PC-9 (cell line): ENCODE measurements at regions not wholly inside any gene's neighbourhood (a gene's known extent, or its start where the extent isn't known, plus 50 kb on each side); places are given as distances from the start of the nearest gene placed in this dataset.

Experiments used
- EZH2 ChIP-seq: fragments of 200-600 bp; sonication (generic); IDR thresholded peaks from 2 replicates; pipeline ENCODE4 v1.8.0; 2017; ENCODE audit warnings: antibody characterized with exemption, low read depth
- TF ChIP-seq, protein P1 (sequence below): fragments of 200-600 bp; sonication (generic); conservative IDR thresholded peaks from 2 replicates; pipeline ENCODE4 v1.6.1; 2017; ENCODE audit warnings: mixed run types, antibody characterized with exemption, mild to moderate bottlenecking, moderate library complexity

DNA sequence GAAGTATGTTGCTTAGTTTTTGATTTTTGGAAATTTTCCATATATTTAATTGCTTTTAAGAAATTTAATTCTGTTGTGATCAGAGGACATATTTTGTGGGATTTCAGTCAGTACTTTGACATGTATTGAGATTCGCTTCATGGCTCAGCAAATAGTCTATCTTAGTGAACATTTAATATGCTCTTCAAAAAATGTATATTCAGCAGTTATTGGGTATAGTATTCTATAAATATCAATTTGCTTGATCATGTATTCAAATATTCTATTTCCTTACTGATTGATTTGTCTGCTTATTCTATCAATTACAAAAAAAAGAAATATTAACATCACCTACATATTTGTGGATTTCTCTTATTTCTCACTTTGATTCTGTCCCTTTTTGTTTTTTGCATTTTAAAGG, 79.5 kb upstream of the HAND1 start:
- TF ChIP-seq, protein P1, sequence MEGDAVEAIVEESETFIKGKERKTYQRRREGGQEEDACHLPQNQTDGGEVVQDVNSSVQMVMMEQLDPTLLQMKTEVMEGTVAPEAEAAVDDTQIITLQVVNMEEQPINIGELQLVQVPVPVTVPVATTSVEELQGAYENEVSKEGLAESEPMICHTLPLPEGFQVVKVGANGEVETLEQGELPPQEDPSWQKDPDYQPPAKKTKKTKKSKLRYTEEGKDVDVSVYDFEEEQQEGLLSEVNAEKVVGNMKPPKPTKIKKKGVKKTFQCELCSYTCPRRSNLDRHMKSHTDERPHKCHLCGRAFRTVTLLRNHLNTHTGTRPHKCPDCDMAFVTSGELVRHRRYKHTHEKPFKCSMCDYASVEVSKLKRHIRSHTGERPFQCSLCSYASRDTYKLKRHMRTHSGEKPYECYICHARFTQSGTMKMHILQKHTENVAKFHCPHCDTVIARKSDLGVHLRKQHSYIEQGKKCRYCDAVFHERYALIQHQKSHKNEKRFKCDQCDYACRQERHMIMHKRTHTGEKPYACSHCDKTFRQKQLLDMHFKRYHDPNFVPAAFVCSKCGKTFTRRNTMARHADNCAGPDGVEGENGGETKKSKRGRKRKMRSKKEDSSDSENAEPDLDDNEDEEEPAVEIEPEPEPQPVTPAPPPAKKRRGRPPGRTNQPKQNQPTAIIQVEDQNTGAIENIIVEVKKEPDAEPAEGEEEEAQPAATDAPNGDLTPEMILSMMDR: no peak
- TF ChIP-seq EZH2: no peak
